ENCODE measurements at regions not wholly inside any gene's neighbourhood (a gene's known extent, or its start where the extent isn't known, plus 50 kb on each side); places are given as distances from the start of the nearest gene placed in this dataset.

- peak overlapping the region; percentile 96 for H3K27ac Mint-ChIP-seq
- peak overlapping the region; percentile 71 for H3K4me3 Mint-ChIP-seq
- H3K27me3 Mint-ChIP-seq, result no peaks in the 10 kb centered on the region
- DNase-seq, result peak; percentile 50
- peaks cover 88% of the 10 kb centered on the region for H3K4me1 Mint-ChIP-seq
- CTCF ChIA-PET, result interaction anchor here (0.6 to 1.7 kb wide), 6 partner anchors 67 to 426 kb away, joined by 3 to 14 read pairs (median 6); no protein-coding TSS in a partner anchor
- no peaks in the 10 kb centered on the region for H3K9me3 Mint-ChIP-seq
- peaks cover 2% of the 10 kb centered on the region for H3K36me3 Mint-ChIP-seq
Measured at GRCh38 chr3:56921573-56922453, 120.1 kb upstream of the ARHGEF3 start.

- peaks cover 83% of the 10 kb centered on the region for H3K4me1 Mint-ChIP-seq
- H3K4me3 Mint-ChIP-seq, result no peak overlapping the region
- DNase-seq, result no peak
- peak overlapping the region; percentile 67 for H3K27ac Mint-ChIP-seq
- CTCF ChIA-PET, result interaction anchor here (1.8 kb wide), 1 partner anchor 69 kb away, joined by 6 read pairs; no protein-coding TSS in a partner anchor
- peaks cover 7% of the 10 kb centered on the region for H3K36me3 Mint-ChIP-seq
- H3K9me3 Mint-ChIP-seq, result no peaks in the 10 kb centered on the region
- H3K27me3 Mint-ChIP-seq, result no peaks in the 10 kb centered on the region
Measured at GRCh38 chr3:56919797-56920195, 118.0 kb upstream of the ARHGEF3 start.

- DNase-seq, result no peak
- Mint-ChIP-seq H3K4me1 (peaks cover 83% of the 10 kb centered on the region), H3K4me3 (no peak overlapping the region), H3K27me3 (no peaks in the 10 kb centered on the region), H3K36me3 (peaks cover 9% of the 10 kb centered on the region), H3K27ac (peak overlapping the region; percentile 100), H3K9me3 (no peaks in the 10 kb centered on the region)
- CTCF ChIA-PET, result interaction anchor here (0.8 to 1.8 kb wide), 2 partner anchors 69 to 217 kb away, joined by 3 to 6 read pairs; no protein-coding TSS in a partner anchor
Measured at GRCh38 chr3:56919137-56919796, 117.5 kb upstream of the ARHGEF3 start.

DNA sequence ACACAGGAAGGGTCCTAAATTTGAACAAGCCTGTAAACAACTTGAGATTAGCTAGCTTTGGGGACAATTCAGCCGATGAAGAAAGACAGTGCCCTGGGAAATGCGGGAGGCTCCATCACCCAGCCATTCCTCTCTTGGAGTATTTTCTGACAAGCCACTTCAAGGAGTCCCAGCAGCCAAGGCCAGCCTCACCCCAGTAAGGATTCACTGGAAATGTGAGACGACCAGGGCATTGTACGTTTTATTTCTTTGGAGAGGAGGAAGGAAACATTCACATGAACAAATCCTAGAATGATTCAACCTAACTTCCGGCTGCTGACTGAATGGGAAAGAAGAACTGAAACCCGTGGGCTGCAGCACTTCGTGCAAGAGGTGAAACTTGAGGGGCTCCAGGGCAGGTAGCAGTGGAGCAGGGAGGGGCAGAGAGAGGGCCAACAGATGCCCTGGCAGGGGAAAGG, 116.4 kb upstream of the ARHGEF3 start:
- Mint-ChIP-seq H3K36me3 (peaks cover 19% of the 10 kb centered on the region), H3K4me3 (peak overlapping the region; percentile 98), H3K27me3 (no peaks in the 10 kb centered on the region), H3K9me3 (peaks cover 2% of the 10 kb centered on the region), H3K27ac (peak overlapping the region; percentile 100), H3K4me1 (peaks cover 83% of the 10 kb centered on the region)
- DNase-seq, result peak; percentile 67
- CTCF ChIA-PET, result interaction anchor here (2.1 to 5.1 kb wide), 3 partner anchors 65 to 118 kb away, joined by 7 to 37 read pairs (median 12); no protein-coding TSS in a partner anchor

DNA sequence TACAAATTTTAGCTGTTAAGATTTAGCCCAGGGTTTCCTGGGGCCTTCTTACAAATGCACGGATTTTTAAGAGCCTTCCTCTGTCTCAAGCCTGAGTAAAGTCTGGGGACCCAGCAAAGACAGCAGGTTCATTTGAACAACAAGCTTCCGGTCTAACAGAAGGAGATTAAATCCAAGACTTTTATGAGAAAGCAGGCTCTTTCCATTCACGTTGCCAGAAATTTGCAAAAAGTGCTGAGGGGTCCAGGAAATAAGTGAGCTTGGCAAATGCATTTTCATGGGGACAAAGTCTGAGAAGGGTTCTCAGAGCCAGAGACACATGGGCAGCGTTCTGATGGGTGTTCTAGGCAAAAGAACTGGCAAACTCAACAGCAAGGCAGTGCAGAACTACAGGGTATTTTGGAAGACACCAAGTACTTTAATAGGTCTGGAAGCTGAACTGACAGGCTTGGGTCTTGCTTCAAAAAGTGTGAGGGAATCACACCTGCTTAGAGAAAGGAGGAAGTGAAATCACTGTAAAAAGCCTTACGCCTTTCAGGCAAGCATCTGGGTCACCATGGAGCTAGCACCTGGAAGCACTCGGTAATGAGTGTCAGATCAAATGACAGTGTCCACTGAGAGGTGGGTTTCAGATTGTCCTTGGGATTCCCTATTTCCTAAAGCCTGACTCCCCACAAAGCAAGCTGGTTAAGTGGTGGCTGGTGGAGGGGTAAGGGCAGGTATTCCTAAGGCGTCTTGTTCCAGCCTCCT, 115.8 kb upstream of the ARHGEF3 start:
- Mint-ChIP-seq H3K4me3 (peak overlapping the region; percentile 98), H3K27ac (peak overlapping the region; percentile 100), H3K27me3 (no peaks in the 10 kb centered on the region), H3K4me1 (peaks cover 84% of the 10 kb centered on the region), H3K9me3 (peaks cover 2% of the 10 kb centered on the region), H3K36me3 (peaks cover 24% of the 10 kb centered on the region)
- CTCF ChIA-PET, result interaction anchor here (1.2 to 5.1 kb wide), 6 partner anchors 61 to 216 kb away, joined by 3 to 37 read pairs (median 10); no protein-coding TSS in a partner anchor
- DNase-seq, result peak; percentile 36

- no peaks in the 10 kb centered on the region for H3K27me3 Mint-ChIP-seq
- no peak for DNase-seq
- H3K36me3 Mint-ChIP-seq, result peaks cover 27% of the 10 kb centered on the region
- peak overlapping the region; percentile 98 for H3K4me3 Mint-ChIP-seq
- H3K4me1 Mint-ChIP-seq, result peaks cover 78% of the 10 kb centered on the region
- CTCF ChIA-PET, result interaction anchor here (0.7 to 5.1 kb wide), 13 partner anchors 11 to 215 kb away, joined by 3 to 37 read pairs (median 3); partner anchors contain the start of gene ARHGEF3
- peaks cover 2% of the 10 kb centered on the region for H3K9me3 Mint-ChIP-seq
- peak overlapping the region; percentile 100 for H3K27ac Mint-ChIP-seq
Measured at GRCh38 chr3:56916716-56917360, 115.1 kb upstream of the ARHGEF3 start.

DNA sequence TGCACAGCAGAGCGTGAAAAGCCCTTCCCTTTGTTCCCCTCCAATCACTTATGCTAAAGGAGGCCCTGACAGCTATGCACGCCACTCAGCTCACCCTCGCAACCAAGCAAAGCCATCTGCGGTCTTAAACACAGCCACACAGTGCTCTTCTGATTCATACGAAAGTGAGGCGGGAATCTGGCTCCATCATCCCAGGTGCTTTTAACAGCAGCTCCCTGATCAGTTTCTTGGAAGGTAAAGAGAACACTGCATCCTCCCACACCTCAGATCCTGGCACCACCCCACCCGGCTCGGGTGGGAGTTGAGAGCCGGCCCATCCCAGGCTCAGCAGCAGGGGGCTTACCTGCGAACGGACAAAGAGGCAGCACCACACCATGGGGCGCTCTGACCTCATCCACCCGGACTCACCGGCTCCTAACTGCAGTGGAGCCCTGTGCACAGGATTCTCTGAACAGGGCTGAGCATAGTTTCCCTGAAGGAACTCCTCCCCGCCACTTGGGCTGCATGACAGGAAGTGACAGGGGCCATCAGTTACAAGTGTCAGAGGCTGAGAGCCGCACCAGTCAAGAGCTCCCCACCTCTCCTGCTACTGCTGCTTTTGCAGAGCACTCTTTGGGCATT, 114.3 kb upstream of the ARHGEF3 start:
- Mint-ChIP-seq H3K36me3 (peaks cover 31% of the 10 kb centered on the region), H3K27me3 (no peaks in the 10 kb centered on the region), H3K4me3 (peak overlapping the region; percentile 98), H3K4me1 (peaks cover 72% of the 10 kb centered on the region), H3K9me3 (peaks cover 2% of the 10 kb centered on the region), H3K27ac (peak overlapping the region; percentile 100)
- DNase-seq, result peak; percentile 88
- CTCF ChIA-PET, result interaction anchor here (0.7 to 5.1 kb wide), 18 partner anchors 12 to 215 kb away, joined by 3 to 37 read pairs (median 4); partner anchors contain the start of gene ARHGEF3

DNA sequence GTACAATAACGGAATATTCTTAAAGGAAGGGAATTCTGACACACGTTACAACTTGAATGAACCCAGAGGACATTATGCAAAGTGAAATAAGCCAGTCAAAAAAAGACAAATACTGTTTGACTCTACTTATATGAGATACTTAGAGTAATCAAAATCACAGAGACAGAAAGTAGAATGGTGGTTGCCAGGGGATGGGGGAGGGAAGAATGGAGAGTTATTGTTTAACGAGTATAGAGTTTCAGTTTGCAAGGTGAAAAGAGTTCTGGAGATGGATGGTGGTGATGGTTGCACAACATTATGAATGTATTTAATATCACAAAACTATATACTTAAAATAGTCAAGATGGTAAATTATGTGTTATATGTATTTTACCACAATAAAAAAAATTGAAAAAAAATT, 112.9 kb upstream of the ARHGEF3 start:
- H3K4me3 Mint-ChIP-seq, result peak overlapping the region; percentile 98
- peaks cover 2% of the 10 kb centered on the region for H3K9me3 Mint-ChIP-seq
- H3K36me3 Mint-ChIP-seq, result peaks cover 45% of the 10 kb centered on the region
- H3K4me1 Mint-ChIP-seq, result peaks cover 70% of the 10 kb centered on the region
- H3K27ac Mint-ChIP-seq, result peak overlapping the region; percentile 100
- CTCF ChIA-PET, result interaction anchor here (0.7 to 5.1 kb wide), 7 partner anchors 24 to 114 kb away, joined by 3 to 37 read pairs (median 4); no protein-coding TSS in a partner anchor
- DNase-seq, result peak; percentile 43
- no peaks in the 10 kb centered on the region for H3K27me3 Mint-ChIP-seq

- no peaks in the 10 kb centered on the region for H3K27me3 Mint-ChIP-seq
- peaks cover 2% of the 10 kb centered on the region for H3K9me3 Mint-ChIP-seq
- H3K36me3 Mint-ChIP-seq, result peaks cover 62% of the 10 kb centered on the region
- DNase-seq, result no peak
- no peak overlapping the region for H3K4me3 Mint-ChIP-seq
- CTCF ChIA-PET, result interaction anchor here (1.6 kb wide), 1 partner anchor 77 kb away, joined by 4 read pairs; no protein-coding TSS in a partner anchor
- no peak overlapping the region for H3K27ac Mint-ChIP-seq
- H3K4me1 Mint-ChIP-seq, result peaks cover 53% of the 10 kb centered on the region
Measured at GRCh38 chr3:56911363-56911762, 109.6 kb upstream of the ARHGEF3 start.

DNA sequence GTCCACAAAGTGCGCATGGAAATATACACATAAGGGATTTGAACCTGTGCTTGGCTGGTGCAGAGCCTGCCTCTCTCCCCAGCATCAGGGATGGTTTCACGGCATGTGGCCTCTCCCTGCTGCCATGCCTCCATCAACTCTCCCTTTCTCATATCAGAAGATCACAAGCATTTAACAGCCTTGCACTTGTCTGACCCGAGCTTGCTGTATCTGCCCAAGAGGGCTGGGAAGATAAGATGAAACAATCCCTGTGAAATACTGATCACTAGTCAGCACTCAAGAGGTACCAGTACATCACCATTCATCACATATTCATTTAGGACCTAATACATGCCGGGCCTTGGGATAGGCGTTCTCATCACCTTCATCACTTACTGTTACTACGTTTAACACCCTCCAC, 107.6 kb upstream of the ARHGEF3 start:
- CTCF ChIA-PET, result no interaction called here

GRCh38 chr3:56908004-56908403, 106.3 kb upstream of the ARHGEF3 start:
- CTCF ChIA-PET, result no interaction called here
- no peak overlapping the region for H3K4me3 Mint-ChIP-seq
- H3K36me3 Mint-ChIP-seq, result peaks cover 51% of the 10 kb centered on the region
- H3K27me3 Mint-ChIP-seq, result no peaks in the 10 kb centered on the region
- no peak overlapping the region for H3K27ac Mint-ChIP-seq
- peaks cover 33% of the 10 kb centered on the region for H3K4me1 Mint-ChIP-seq
- no peak for DNase-seq
- no peaks in the 10 kb centered on the region for H3K9me3 Mint-ChIP-seq

More for the DNA sequence above, 107.6 kb upstream of the ARHGEF3 start:
- H3K4me3 Mint-ChIP-seq, result no peak overlapping the region
- peaks cover 2% of the 10 kb centered on the region for H3K9me3 Mint-ChIP-seq
- no peak for DNase-seq
- no peaks in the 10 kb centered on the region for H3K27me3 Mint-ChIP-seq
- peaks cover 42% of the 10 kb centered on the region for H3K4me1 Mint-ChIP-seq
- H3K36me3 Mint-ChIP-seq, result peaks cover 58% of the 10 kb centered on the region
- no peak overlapping the region for H3K27ac Mint-ChIP-seq

DNA sequence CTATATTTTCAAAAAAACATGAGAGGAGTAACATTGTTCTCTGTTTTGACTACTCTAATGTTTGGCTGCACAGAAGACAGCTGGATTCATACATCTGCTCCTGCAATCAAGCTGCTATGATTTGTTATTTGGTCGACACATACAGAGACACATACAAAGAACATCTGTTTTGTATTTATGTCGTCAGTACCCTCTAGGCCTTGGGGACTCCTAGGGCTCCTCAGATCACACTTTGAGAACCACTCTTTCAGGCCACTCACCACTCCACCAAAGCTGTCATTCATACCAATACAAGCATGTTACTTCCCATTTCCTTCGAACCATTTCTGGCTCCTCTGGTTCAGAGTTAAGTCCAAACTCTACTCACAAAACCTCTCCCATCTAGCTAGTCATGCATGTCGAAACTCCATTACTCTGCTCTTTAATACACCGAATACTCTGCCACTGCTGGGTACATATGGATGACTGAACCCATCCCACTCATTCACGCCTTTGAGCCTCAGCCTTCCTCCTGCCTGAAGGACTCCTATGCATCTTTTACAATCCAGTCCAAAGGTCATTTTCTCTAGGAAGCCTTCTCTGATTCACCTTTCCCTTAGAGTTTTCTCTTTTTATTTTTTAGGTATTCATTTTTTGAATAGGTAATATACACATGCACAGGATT, 102.9 kb upstream of the ARHGEF3 start:
- Mint-ChIP-seq H3K27me3 (no peaks in the 10 kb centered on the region), H3K4me3 (no peak overlapping the region), H3K36me3 (peaks cover 41% of the 10 kb centered on the region), H3K4me1 (peaks cover 47% of the 10 kb centered on the region), H3K9me3 (no peaks in the 10 kb centered on the region), H3K27ac (no peak overlapping the region)
- no peak for DNase-seq
- CTCF ChIA-PET, result interaction anchor here (0.7 to 1.5 kb wide), 2 partner anchors 14 to 32 kb away, joined by 3 read pairs; no protein-coding TSS in a partner anchor
